ENCODE measurements at regions not wholly inside any gene's neighbourhood (a gene's known extent, or its start where the extent isn't known, plus 50 kb on each side); places are given as distances from the start of the nearest gene placed in this dataset.

DNA sequence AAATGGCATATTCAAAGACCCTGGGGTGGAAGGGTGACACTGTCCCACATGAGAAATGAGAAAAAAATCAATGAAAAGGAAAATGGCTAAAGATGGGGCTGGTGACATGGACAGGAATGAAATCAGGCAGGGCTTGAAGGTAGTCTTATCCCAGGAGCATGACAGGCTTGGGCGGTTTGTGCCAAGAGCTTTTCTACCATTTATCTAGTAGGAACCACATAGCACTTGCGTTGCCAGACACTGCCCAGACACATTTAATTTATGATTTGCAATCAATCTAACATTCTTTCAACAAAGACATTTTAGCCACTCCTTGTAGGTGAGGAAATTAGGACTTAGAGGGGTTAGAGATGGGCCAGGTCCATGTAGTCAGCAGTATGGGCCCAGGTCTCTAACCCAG is 106.6 kb upstream of the NR2F2 start:
- TF ChIP-seq, protein P1, sequence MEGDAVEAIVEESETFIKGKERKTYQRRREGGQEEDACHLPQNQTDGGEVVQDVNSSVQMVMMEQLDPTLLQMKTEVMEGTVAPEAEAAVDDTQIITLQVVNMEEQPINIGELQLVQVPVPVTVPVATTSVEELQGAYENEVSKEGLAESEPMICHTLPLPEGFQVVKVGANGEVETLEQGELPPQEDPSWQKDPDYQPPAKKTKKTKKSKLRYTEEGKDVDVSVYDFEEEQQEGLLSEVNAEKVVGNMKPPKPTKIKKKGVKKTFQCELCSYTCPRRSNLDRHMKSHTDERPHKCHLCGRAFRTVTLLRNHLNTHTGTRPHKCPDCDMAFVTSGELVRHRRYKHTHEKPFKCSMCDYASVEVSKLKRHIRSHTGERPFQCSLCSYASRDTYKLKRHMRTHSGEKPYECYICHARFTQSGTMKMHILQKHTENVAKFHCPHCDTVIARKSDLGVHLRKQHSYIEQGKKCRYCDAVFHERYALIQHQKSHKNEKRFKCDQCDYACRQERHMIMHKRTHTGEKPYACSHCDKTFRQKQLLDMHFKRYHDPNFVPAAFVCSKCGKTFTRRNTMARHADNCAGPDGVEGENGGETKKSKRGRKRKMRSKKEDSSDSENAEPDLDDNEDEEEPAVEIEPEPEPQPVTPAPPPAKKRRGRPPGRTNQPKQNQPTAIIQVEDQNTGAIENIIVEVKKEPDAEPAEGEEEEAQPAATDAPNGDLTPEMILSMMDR (IDR thresholded peaks at IDR 0.05; ENCODE audit: low read depth, low read length) = no peak
- TF ChIP-seq EZH2phosphoT487 (IDR thresholded peaks at IDR 0.05; ENCODE audit: low read depth) = no peak

Data from OCI-LY3 (cell line).